ENCODE measurements at regions not wholly inside any gene's neighbourhood (a gene's known extent, or its start where the extent isn't known, plus 50 kb on each side); places are given as distances from the start of the nearest gene placed in this dataset.
A peak's percentile ranks its signal among the peaks of the same experiment; 100 is the strongest.

GRCh38 chr4:137608085-137608484 lies 75.8 kb upstream of the PCDH18 start:
- dilution Hi-C loops (cut with HindIII; ENCODE audit: low sequenced_read_pairs, unreplicated experiment): no loop called here
- no peak overlapping the region for H3K4me3 ChIP-seq (ENCODE audit: insufficient read depth, low read depth, low read length)
- ATAC-seq (ENCODE audit: low read depth): no peak
- peak overlapping the region; percentile 40; the same call in 1 of the 2 replicates for H3K27ac ChIP-seq (ENCODE audit: insufficient read depth, low read length)
- no CpG with 5 or more reads among the region's 1 CpG for WGBS, 2 experiments (ENCODE audit: extremely low coverage in 2 of 2, insufficient read length in 1 of 2)
- intact Hi-C loops (cut with micrococcal nuclease): loop anchor here (2.0 kb wide), 1 partner anchor 63 kb away; no protein-coding TSS in a partner anchor
- no peak overlapping the region for H3K18ac ChIP-seq (ENCODE audit: low read depth, low read length)
- ChIA-PET CTCF (no interaction called here), POLR2A (ENCODE audit: unreplicated experiment) (no interaction called here)
- H3K4ac ChIP-seq (ENCODE audit: low read depth, low read length): peak overlapping the region; percentile 64
- H4K91ac ChIP-seq (ENCODE audit: insufficient read depth, low read depth, low read length): peak overlapping the region; percentile 6; the same call in 1 of the 2 replicates
- BruUV-seq (replicated peaks): no TSS peak
- no peak overlapping the region; the same call in 1 of the 2 replicates for H3K14ac ChIP-seq (replicated peaks; ENCODE audit: low read depth, low read length)
- H4K5ac ChIP-seq (ENCODE audit: low read depth, low read length): no peak overlapping the region
- peaks cover 4% of the 10 kb centered on the region; the same call in 1 of the 2 replicates for H3K4me1 ChIP-seq (ENCODE audit: control insufficient read depth, insufficient read depth, low read length)
- H3K9me3 ChIP-seq (ENCODE audit: control insufficient read depth, insufficient read depth, low read length): no peaks in the 10 kb centered on the region
- H3K23ac ChIP-seq (ENCODE audit: low read depth, low read length): no peak overlapping the region
- no peak overlapping the region for H3K4me2 ChIP-seq (ENCODE audit: low read depth, low read length)
- in situ Hi-C loops (cut with MboI; ENCODE audit: low sequenced_read_pairs): no loop called here
- peak overlapping the region; percentile 43 for H2AK5ac ChIP-seq (ENCODE audit: low read depth, low read length)
- no peaks in the 10 kb centered on the region for H3K36me3 ChIP-seq (ENCODE audit: control insufficient read depth, insufficient read depth, low read length)
- peak overlapping the region; percentile 28 to 51; a peak in 1 of 4 replicates for H4K8ac ChIP-seq (ENCODE audit: low read depth in 2 of 2, low read length in 2 of 2)
- no peak overlapping the region for H2AK9ac ChIP-seq (replicated peaks; ENCODE audit: low read depth, low read length, poor library complexity)
- H2AFZ ChIP-seq (replicated peaks; ENCODE audit: low read length, poor library complexity): no peak overlapping the region
- H2BK15ac ChIP-seq (ENCODE audit: low read depth, low read length): peak overlapping the region; percentile 70; the same call in 1 of the 3 replicates
- no peak overlapping the region for H3K9ac ChIP-seq (ENCODE audit: low read depth, low read length)
- H3K56ac ChIP-seq (ENCODE audit: extremely low read depth, insufficient read depth, low read length): no peak overlapping the region
- H2BK20ac ChIP-seq (ENCODE audit: low read depth, low read length): peak overlapping the region; percentile 61
- no peaks in the 10 kb centered on the region; the same call in 1 of the 2 replicates for H3K9me1 ChIP-seq (ENCODE audit: insufficient read depth, low read length)
- DNase-seq: no peak
- no peaks in the 10 kb centered on the region for H3K27me3 ChIP-seq (ENCODE audit: control insufficient read depth, insufficient read depth, low read length)
- no peak overlapping the region for H2BK5ac ChIP-seq (ENCODE audit: low read depth, low read length, poor library complexity, severe bottlenecking)
- peak overlapping the region; percentile 77 for H2BK120ac ChIP-seq (ENCODE audit: low read depth, low read length)
- no peaks in the 10 kb centered on the region for H3K79me1 ChIP-seq (ENCODE audit: low read depth in 1 of 2, low read length in 2 of 2)
- H4K20me1 ChIP-seq (ENCODE audit: insufficient read depth, low read length): no peaks in the 10 kb centered on the region
- TF ChIP-seq, protein P1, sequence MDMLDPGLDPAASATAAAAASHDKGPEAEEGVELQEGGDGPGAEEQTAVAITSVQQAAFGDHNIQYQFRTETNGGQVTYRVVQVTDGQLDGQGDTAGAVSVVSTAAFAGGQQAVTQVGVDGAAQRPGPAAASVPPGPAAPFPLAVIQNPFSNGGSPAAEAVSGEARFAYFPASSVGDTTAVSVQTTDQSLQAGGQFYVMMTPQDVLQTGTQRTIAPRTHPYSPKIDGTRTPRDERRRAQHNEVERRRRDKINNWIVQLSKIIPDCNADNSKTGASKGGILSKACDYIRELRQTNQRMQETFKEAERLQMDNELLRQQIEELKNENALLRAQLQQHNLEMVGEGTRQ (IDR thresholded peaks at IDR 0.05; ENCODE audit: low read depth, low read length): no peak
- no peak for TF ChIP-seq RFX5 (IDR thresholded peaks at IDR 0.05; ENCODE audit: low read depth, low read length)
- no peak for TF ChIP-seq MXI1 (IDR thresholded peaks at IDR 0.05; ENCODE audit: borderline replicate concordance, low read depth, low read length)
- TF ChIP-seq RAD21 (IDR thresholded peaks at IDR 0.05; ENCODE audit: low read length): no peak
- TF ChIP-seq RCOR1 (IDR thresholded peaks at IDR 0.05; ENCODE audit: insufficient replicate concordance, low read length): no peak
- TF ChIP-seq FOS (IDR thresholded peaks at IDR 0.05; ENCODE audit: low read depth, low read length): no peak
- TF ChIP-seq, protein P2, sequence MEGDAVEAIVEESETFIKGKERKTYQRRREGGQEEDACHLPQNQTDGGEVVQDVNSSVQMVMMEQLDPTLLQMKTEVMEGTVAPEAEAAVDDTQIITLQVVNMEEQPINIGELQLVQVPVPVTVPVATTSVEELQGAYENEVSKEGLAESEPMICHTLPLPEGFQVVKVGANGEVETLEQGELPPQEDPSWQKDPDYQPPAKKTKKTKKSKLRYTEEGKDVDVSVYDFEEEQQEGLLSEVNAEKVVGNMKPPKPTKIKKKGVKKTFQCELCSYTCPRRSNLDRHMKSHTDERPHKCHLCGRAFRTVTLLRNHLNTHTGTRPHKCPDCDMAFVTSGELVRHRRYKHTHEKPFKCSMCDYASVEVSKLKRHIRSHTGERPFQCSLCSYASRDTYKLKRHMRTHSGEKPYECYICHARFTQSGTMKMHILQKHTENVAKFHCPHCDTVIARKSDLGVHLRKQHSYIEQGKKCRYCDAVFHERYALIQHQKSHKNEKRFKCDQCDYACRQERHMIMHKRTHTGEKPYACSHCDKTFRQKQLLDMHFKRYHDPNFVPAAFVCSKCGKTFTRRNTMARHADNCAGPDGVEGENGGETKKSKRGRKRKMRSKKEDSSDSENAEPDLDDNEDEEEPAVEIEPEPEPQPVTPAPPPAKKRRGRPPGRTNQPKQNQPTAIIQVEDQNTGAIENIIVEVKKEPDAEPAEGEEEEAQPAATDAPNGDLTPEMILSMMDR (conservative IDR thresholded peaks at IDR 0.05; ENCODE audit: low read depth, low read length): no peak
- no peak for TF ChIP-seq POLR2A (IDR thresholded peaks at IDR 0.05; ENCODE audit: low read depth, low read length)
- TF ChIP-seq CHD1 (IDR thresholded peaks at IDR 0.05; ENCODE audit: low read depth, low read length): no peak
- TF ChIP-seq BHLHE40 (IDR thresholded peaks at IDR 0.05; ENCODE audit: low read depth, low read length): no peak
- no peak for TF ChIP-seq ELK1 (IDR thresholded peaks at IDR 0.05; ENCODE audit: borderline replicate concordance, low read depth, low read length)
- TF ChIP-seq NFE2L2 (IDR thresholded peaks at IDR 0.05; ENCODE audit: low read depth, low read length): no peak
- no peak for TF ChIP-seq MAFK (IDR thresholded peaks at IDR 0.05; ENCODE audit: low read depth, low read length)
- TF ChIP-seq SMC3 (IDR thresholded peaks at IDR 0.05; ENCODE audit: low read depth, low read length): no peak
- TF ChIP-seq MAZ (IDR thresholded peaks at IDR 0.05; ENCODE audit: borderline replicate concordance, low read depth, low read length): no peak
- TF ChIP-seq CEBPB (IDR thresholded peaks at IDR 0.05; ENCODE audit: low read depth, low read length): no peak

All from IMR-90 (cell line).